NT2/D1 (cell line): ENCODE measurements at regions not wholly inside any gene's neighbourhood (a gene's known extent, or its start where the extent isn't known, plus 50 kb on each side); places are given as distances from the start of the nearest gene placed in this dataset.

Source experiments
- YY1 ChIP-seq: IDR thresholded peaks from 2 replicates; pipeline ENCODE4 v1.6.1; 2011; ENCODE audit not compliant: insufficient read length, insufficient read depth
- ZNF274 ChIP-seq: IDR thresholded peaks from 2 replicates; pipeline ENCODE4 v1.6.1; 2011; ENCODE audit warnings: mild to moderate bottlenecking, low read depth, low read length

DNA sequence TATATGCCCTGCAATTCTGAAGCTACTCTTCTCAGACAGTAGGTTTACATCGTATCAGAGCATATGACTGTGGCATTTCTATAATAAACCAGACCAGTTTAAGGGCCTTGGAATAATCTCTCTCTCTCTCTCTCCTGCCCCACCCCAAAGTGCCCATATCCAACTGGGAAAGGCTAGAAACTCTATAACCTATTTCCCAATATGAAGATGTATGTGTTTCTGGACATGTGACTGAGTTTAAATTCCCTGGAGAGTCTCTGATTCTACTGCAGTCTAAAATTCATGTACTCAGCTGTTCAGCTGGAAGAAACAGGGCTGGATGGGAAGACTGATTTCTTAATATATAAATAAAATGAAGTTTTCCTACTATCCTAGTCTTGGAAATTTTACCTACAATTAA is 91.9 kb upstream of the MBNL2 start:
- TF ChIP-seq YY1: no peak
- TF ChIP-seq ZNF274: no peak
